CD14-positive monocyte (primary cell): ENCODE measurements at regions not wholly inside any gene's neighbourhood (a gene's known extent, or its start where the extent isn't known, plus 50 kb on each side); places are given as distances from the start of the nearest gene placed in this dataset.

Experiments
- DNase-seq, 3 donors: peaks; one replicate each; pipeline ENCODE4 v3.0.0-alpha.2; 2011 to 2022
- H2AFZ ChIP-seq: 2 replicates; pipeline ENCODE4 v1.6.0; 2012; ENCODE audit warnings: mild to moderate bottlenecking, low read depth, low read length, inconsistent platforms; ENCODE audit not compliant: insufficient read depth, poor library complexity, severe bottlenecking
- H3K27ac ChIP-seq, 2 donors: 1 replicate in 1 of 2; 2 replicates in 1 of 2; pipeline ENCODE4 v1.5.1; 2012 to 2013; ENCODE audit warnings: low read length in 2 of 2, control low read depth in 1 of 2, inconsistent platforms in 1 of 2, low read depth in 1 of 2, mild to moderate bottlenecking in 1 of 2
- H3K27me3 ChIP-seq, 2 donors: one replicate each; pipeline versions ENCODE4 v1.6.0 to v1.6.1; 2011 to 2013; ENCODE audit warnings: low read length in 2 of 2; ENCODE audit not compliant: control insufficient read depth in 2 of 2, insufficient read depth in 2 of 2
- H3K36me3 ChIP-seq, 2 donors: replicated peaks in 1 of 2; 1 replicate in 1 of 2; 2 replicates in 1 of 2; pipeline versions ENCODE4 v1.5.1 to v1.6.1; 2012 to 2013; ENCODE audit warnings: low read length in 2 of 2, control low read depth in 1 of 2, inconsistent platforms in 1 of 2, mild to moderate bottlenecking in 1 of 2; ENCODE audit not compliant: insufficient read depth in 2 of 2, control insufficient read depth in 1 of 2
- H3K4me1 ChIP-seq, 2 donors: 1 replicate in 1 of 2; 2 replicates in 1 of 2; pipeline versions ENCODE4 v1.5.1 to v1.6.1; 2012 to 2013; ENCODE audit warnings: low read length in 2 of 2, control low read depth in 1 of 2, inconsistent platforms in 1 of 2, mild to moderate bottlenecking in 1 of 2, moderate library complexity in 1 of 2; ENCODE audit not compliant: insufficient read depth in 2 of 2, control insufficient read depth in 1 of 2
- H3K4me2 ChIP-seq: replicated peaks from 2 replicates; pipeline ENCODE3; 2012; ENCODE audit warnings: low read length, moderate library complexity, mild to moderate bottlenecking; ENCODE audit not compliant: poor library complexity, severe bottlenecking; ENCODE audit errors: extremely low read depth
- H3K4me3 ChIP-seq, 3 experiments: fragments of 200-600 bp in 1 of 3; sonication (generic) in 1 of 3; replicated peaks in 1 of 3; 1 replicate in 2 of 3; 2 replicates in 1 of 3; pipeline ENCODE4 v1.5.1; 2011 to 2013; ENCODE audit warnings: low read length in 3 of 3, mild to moderate bottlenecking in 3 of 3, control low read depth in 2 of 3, low read depth in 2 of 3, inconsistent platforms in 1 of 3, moderate library complexity in 1 of 3
- H3K79me2 ChIP-seq: 2 replicates; pipeline ENCODE4 v1.6.0; 2012; ENCODE audit warnings: mild to moderate bottlenecking, control low read depth, inconsistent platforms, low read length, moderate library complexity; ENCODE audit not compliant: insufficient read depth
- H3K9ac ChIP-seq: 2 replicates; pipeline ENCODE4 v1.6.0; 2017; ENCODE audit warnings: low read length, mild to moderate bottlenecking; ENCODE audit not compliant: insufficient read depth, poor library complexity, severe bottlenecking
- H3K9me3 ChIP-seq, 2 donors: replicated peaks in 1 of 2; 1 replicate in 1 of 2; 2 replicates in 1 of 2; pipeline versions ENCODE4 v1.5.1 to v1.6.1; 2012 to 2013; ENCODE audit warnings: low read length in 2 of 2, control low read depth in 1 of 2; ENCODE audit not compliant: control insufficient read depth in 1 of 2, insufficient read depth in 1 of 2
- H4K20me1 ChIP-seq: 2 replicates; pipeline ENCODE4 v1.6.0; 2012; ENCODE audit warnings: mild to moderate bottlenecking, low read length, control low read depth, moderate library complexity; ENCODE audit not compliant: insufficient read depth
- H3K27ac Mint-ChIP-seq, 7 donors: one replicate each; pipeline ENCODE4 v1.8.0; 2020; ENCODE audit warnings: mild to moderate bottlenecking in 7 of 7, mixed read lengths in 7 of 7, moderate library complexity in 6 of 7, inconsistent platforms in 2 of 7
- H3K27me3 Mint-ChIP-seq, 3 donors: one replicate each; pipeline ENCODE4 v1.8.0; 2021 to 2022; ENCODE audit warnings: low read depth in 3 of 3, mild to moderate bottlenecking in 3 of 3, mixed read lengths in 3 of 3, moderate library complexity in 3 of 3, inconsistent platforms in 1 of 3
- H3K36me3 Mint-ChIP-seq, 2 donors: one replicate each; pipeline ENCODE4 v1.8.0; 2020; ENCODE audit warnings: mixed read lengths in 2 of 2, inconsistent platforms in 1 of 2, mild to moderate bottlenecking in 1 of 2
- H3K4me1 Mint-ChIP-seq: one replicate; pipeline ENCODE4 v1.8.0; 2020; ENCODE audit warnings: mild to moderate bottlenecking, mixed read lengths
- H3K4me3 Mint-ChIP-seq, 2 donors: one replicate each; pipeline ENCODE4 v1.8.0; 2020; ENCODE audit warnings: mild to moderate bottlenecking in 2 of 2, mixed read lengths in 2 of 2, moderate library complexity in 1 of 2
- H3K9me3 Mint-ChIP-seq, 7 donors: one replicate each; pipeline ENCODE4 v1.8.0; 2020 to 2022; ENCODE audit warnings: mixed read lengths in 7 of 7, mild to moderate bottlenecking in 6 of 7, moderate library complexity in 6 of 7, inconsistent platforms in 2 of 7
- CTCF ChIP-seq: fragments of 200-600 bp; IDR thresholded peaks from one replicate; pipeline ENCODE4 v1.8.0; 2022; ENCODE audit warnings: antibody characterized with exemption, mild to moderate bottlenecking
- WGBS: methylation state at CpG from one replicate; pipeline ENCODE4 v1.1.5; 2013; ENCODE audit warnings: missing lambda C conversion rate; ENCODE audit not compliant: insufficient coverage; 5-methylcytosine and 5-hydroxymethylcytosine counted together
- intact Hi-C, 2 donors: fragments of 100-400 bp; cut with micrococcal nuclease; formaldehyde crosslinking; loops; one replicate each; pipeline versions ENCODE4 v1.15.0 to v1.15.1; 2023

- H3K27ac ChIP-seq, result no peak overlapping the region
- H3K27me3 ChIP-seq, result no peaks in the 10 kb centered on the region
- no peaks in the 10 kb centered on the region for H4K20me1 ChIP-seq
- no peak overlapping the region for H2AFZ ChIP-seq
- intact Hi-C loops, result no loop called here
- no peak overlapping the region for H3K4me3 ChIP-seq
- Mint-ChIP-seq H3K27me3 (peaks cover 0 to 1% (median 0%) of the 10 kb centered on the region in 3 donors), H3K4me3 (no peak overlapping the region), H3K27ac (no peak overlapping the region), H3K4me1 (no peaks in the 10 kb centered on the region), H3K9me3 (peaks cover 2 to 31% (median 20%) of the 10 kb centered on the region in 7 donors), H3K36me3 (no peaks in the 10 kb centered on the region)
- H3K79me2 ChIP-seq, result no peaks in the 10 kb centered on the region
- H3K9me3 ChIP-seq, result peaks cover 24 to 29% of the 10 kb centered on the region in 2 donors
- H3K4me1 ChIP-seq, result no peaks in the 10 kb centered on the region
- DNase-seq, result no peak
- no peak overlapping the region for H3K4me2 ChIP-seq
- H3K36me3 ChIP-seq, result no peaks in the 10 kb centered on the region
- TF ChIP-seq CTCF, result no peak
- H3K9ac ChIP-seq, result no peak overlapping the region
- WGBS, result 88% methylated on average over 2 of the region's 2 CpGs
Observed at GRCh38 chr15:37652646-37653417, 281.6 kb upstream of the TMCO5A start.

GRCh38 chr15:37678124-37678523 is 256.3 kb upstream of the TMCO5A start:
- H3K27ac Mint-ChIP-seq, result no peak overlapping the region
- no peak overlapping the region for H3K27ac ChIP-seq
- no peaks in the 10 kb centered on the region for H3K4me1 Mint-ChIP-seq
- no peaks in the 10 kb centered on the region for H4K20me1 ChIP-seq
- no peak overlapping the region for H3K4me2 ChIP-seq
- no peaks in the 10 kb centered on the region for H3K79me2 ChIP-seq
- WGBS, result 100% methylated on average over 1 of the region's 3 CpGs
- DNase-seq, result no peak
- H3K4me3 Mint-ChIP-seq, result no peak overlapping the region
- no peaks in the 10 kb centered on the region for H3K36me3 Mint-ChIP-seq
- H3K27me3 ChIP-seq, result no peaks in the 10 kb centered on the region
- no peaks in the 10 kb centered on the region for H3K4me1 ChIP-seq
- H3K9ac ChIP-seq, result no peak overlapping the region
- TF ChIP-seq CTCF, result no peak
- intact Hi-C loops, result loop anchor here in 1 of 2 donors (10.0 kb wide), 1 partner anchor 77 kb away; no protein-coding TSS in a partner anchor
- H3K36me3 ChIP-seq, result no peaks in the 10 kb centered on the region
- H3K27me3 Mint-ChIP-seq, result peaks cover 0 to 2% (median 0%) of the 10 kb centered on the region in 3 donors
- no peak overlapping the region for H3K4me3 ChIP-seq
- no peaks in the 10 kb centered on the region for H3K9me3 Mint-ChIP-seq
- no peaks in the 10 kb centered on the region for H3K9me3 ChIP-seq
- no peak overlapping the region for H2AFZ ChIP-seq
